ENCODE measurements at regions not wholly inside any gene's neighbourhood (a gene's known extent, or its start where the extent isn't known, plus 50 kb on each side); places are given as distances from the start of the nearest gene placed in this dataset.
"Not testable (repeated sequence)": the region's sequence is repeated elsewhere in the genome, so short reads cannot be mapped to it uniquely, and the experiment has no call there.

GRCh38 chr10:118875087-118875486 is 120.3 kb upstream of the CACUL1 start:
- no peak for DNase-seq (ENCODE audit: low read depth in 2 of 2)
- Histone ChIP-seq H3K4me3 (replicated peaks in 1 of 4; ENCODE audit: control extremely low read depth in 1 of 4, insufficient read depth in 1 of 4, low read depth in 3 of 4, low read length in 4 of 4) (no peak overlapping the region), H3K36me3 (ENCODE audit: control insufficient read depth, insufficient read depth, low read length) (no peaks in the 10 kb centered on the region), H3K4me1 (ENCODE audit: control insufficient read depth, extremely low read depth, insufficient read depth, low read length) (no peaks in the 10 kb centered on the region), H3K27me3 (ENCODE audit: control insufficient read depth, insufficient read depth, low read length) (no peaks in the 10 kb centered on the region), H3K9ac (ENCODE audit: insufficient read depth, low read length) (no peak overlapping the region), H3K4me2 (ENCODE audit: extremely low read depth, insufficient read depth, low read length) (no peak overlapping the region), H3K79me2 (ENCODE audit: control insufficient read depth, insufficient read depth, low read length) (no peaks in the 10 kb centered on the region), H3K27ac (ENCODE audit: insufficient read depth, low read length) (no peak overlapping the region), H2AFZ (ENCODE audit: low read length) (no peak overlapping the region), H4K20me1 (ENCODE audit: control insufficient read depth, extremely low read depth, insufficient read depth, low read length) (no peaks in the 10 kb centered on the region), H3K9me3 (ENCODE audit: control insufficient read depth, insufficient read depth, low read depth, low read length) (no peaks in the 10 kb centered on the region)
- TF ChIP-seq, protein P1, sequence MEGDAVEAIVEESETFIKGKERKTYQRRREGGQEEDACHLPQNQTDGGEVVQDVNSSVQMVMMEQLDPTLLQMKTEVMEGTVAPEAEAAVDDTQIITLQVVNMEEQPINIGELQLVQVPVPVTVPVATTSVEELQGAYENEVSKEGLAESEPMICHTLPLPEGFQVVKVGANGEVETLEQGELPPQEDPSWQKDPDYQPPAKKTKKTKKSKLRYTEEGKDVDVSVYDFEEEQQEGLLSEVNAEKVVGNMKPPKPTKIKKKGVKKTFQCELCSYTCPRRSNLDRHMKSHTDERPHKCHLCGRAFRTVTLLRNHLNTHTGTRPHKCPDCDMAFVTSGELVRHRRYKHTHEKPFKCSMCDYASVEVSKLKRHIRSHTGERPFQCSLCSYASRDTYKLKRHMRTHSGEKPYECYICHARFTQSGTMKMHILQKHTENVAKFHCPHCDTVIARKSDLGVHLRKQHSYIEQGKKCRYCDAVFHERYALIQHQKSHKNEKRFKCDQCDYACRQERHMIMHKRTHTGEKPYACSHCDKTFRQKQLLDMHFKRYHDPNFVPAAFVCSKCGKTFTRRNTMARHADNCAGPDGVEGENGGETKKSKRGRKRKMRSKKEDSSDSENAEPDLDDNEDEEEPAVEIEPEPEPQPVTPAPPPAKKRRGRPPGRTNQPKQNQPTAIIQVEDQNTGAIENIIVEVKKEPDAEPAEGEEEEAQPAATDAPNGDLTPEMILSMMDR (conservative IDR thresholded peaks at IDR 0.05 in 1 of 2, IDR thresholded peaks at IDR 0.05 in 1 of 2; ENCODE audit: low read depth in 1 of 2, low read length in 2 of 2) = no peak
- TF ChIP-seq EZH2 (IDR thresholded peaks at IDR 0.05; ENCODE audit: low read length, missing control alignments) = no peak

- no peak overlapping the region for H3K27ac ChIP-seq (ENCODE audit: insufficient read depth, low read length)
- no peaks in the 10 kb centered on the region for H3K4me1 ChIP-seq (ENCODE audit: control insufficient read depth, extremely low read depth, insufficient read depth, low read length)
- H3K4me3 ChIP-seq (replicated peaks in 1 of 4; ENCODE audit: control extremely low read depth in 1 of 4, insufficient read depth in 1 of 4, low read depth in 3 of 4, low read length in 4 of 4) = no peak overlapping the region
- no peak overlapping the region for H3K9ac ChIP-seq (ENCODE audit: insufficient read depth, low read length)
- H4K20me1 ChIP-seq (ENCODE audit: control insufficient read depth, extremely low read depth, insufficient read depth, low read length) = no peaks in the 10 kb centered on the region
- H3K79me2 ChIP-seq (ENCODE audit: control insufficient read depth, insufficient read depth, low read length) = no peaks in the 10 kb centered on the region
- no peak for TF ChIP-seq EZH2 (IDR thresholded peaks at IDR 0.05; ENCODE audit: low read length, missing control alignments)
- TF ChIP-seq, protein P1 (conservative IDR thresholded peaks at IDR 0.05 in 1 of 2, IDR thresholded peaks at IDR 0.05 in 1 of 2; ENCODE audit: low read depth in 1 of 2, low read length in 2 of 2) = no peak
- no peak overlapping the region for H3K4me2 ChIP-seq (ENCODE audit: extremely low read depth, insufficient read depth, low read length)
- no peak for DNase-seq (ENCODE audit: low read depth in 2 of 2)
- H3K36me3 ChIP-seq (ENCODE audit: control insufficient read depth, insufficient read depth, low read length) = no peaks in the 10 kb centered on the region
- no peak overlapping the region for H2AFZ ChIP-seq (ENCODE audit: low read length)
- no peaks in the 10 kb centered on the region for H3K27me3 ChIP-seq (ENCODE audit: control insufficient read depth, insufficient read depth, low read length)
- H3K9me3 ChIP-seq (ENCODE audit: control insufficient read depth, insufficient read depth, low read depth, low read length) = no peaks in the 10 kb centered on the region
Measured at GRCh38 chr10:118882741-118883140, 128.0 kb upstream of the CACUL1 start.

DNA sequence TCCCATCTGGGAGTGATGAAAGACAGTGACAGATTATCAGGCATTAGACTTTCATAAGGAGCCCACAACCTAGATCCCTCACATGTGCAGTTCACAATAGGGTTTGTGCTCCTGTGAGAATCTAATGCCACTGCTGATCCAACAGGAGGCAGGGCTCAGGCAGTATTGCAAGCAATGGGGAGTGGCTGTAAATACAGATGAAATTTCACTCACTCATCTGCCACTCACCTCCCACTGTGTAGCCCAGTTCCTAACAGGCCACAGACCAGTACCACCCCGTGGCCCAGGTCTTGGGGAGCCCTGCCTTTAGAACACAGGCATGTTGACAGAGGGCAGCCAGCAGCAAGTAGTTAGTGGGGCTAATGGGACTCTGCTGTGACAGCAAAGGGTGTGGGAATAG is 137.3 kb upstream of the NANOS1 start:
- no peaks in the 10 kb centered on the region for H3K4me1 ChIP-seq (ENCODE audit: control insufficient read depth, extremely low read depth, insufficient read depth, low read length)
- H3K27me3 ChIP-seq (ENCODE audit: control insufficient read depth, insufficient read depth, low read length) = no peaks in the 10 kb centered on the region
- no peak overlapping the region for H3K4me3 ChIP-seq (replicated peaks in 1 of 4; ENCODE audit: control extremely low read depth in 1 of 4, insufficient read depth in 1 of 4, low read depth in 3 of 4, low read length in 4 of 4)
- no peak overlapping the region for H3K9ac ChIP-seq (ENCODE audit: insufficient read depth, low read length)
- H2AFZ ChIP-seq (ENCODE audit: low read length) = no peak overlapping the region
- H4K20me1 ChIP-seq (ENCODE audit: control insufficient read depth, extremely low read depth, insufficient read depth, low read length) = no peaks in the 10 kb centered on the region
- no peak overlapping the region for H3K27ac ChIP-seq (ENCODE audit: insufficient read depth, low read length)
- H3K36me3 ChIP-seq (ENCODE audit: control insufficient read depth, insufficient read depth, low read length) = no peaks in the 10 kb centered on the region
- no peak for TF ChIP-seq EZH2 (IDR thresholded peaks at IDR 0.05; ENCODE audit: low read length, missing control alignments)
- TF ChIP-seq, protein P1 (conservative IDR thresholded peaks at IDR 0.05 in 1 of 2, IDR thresholded peaks at IDR 0.05 in 1 of 2; ENCODE audit: low read depth in 1 of 2, low read length in 2 of 2) = no peak
- no peak overlapping the region for H3K4me2 ChIP-seq (ENCODE audit: extremely low read depth, insufficient read depth, low read length)
- no peaks in the 10 kb centered on the region for H3K79me2 ChIP-seq (ENCODE audit: control insufficient read depth, insufficient read depth, low read length)
- H3K9me3 ChIP-seq (ENCODE audit: control insufficient read depth, insufficient read depth, low read depth, low read length) = no peaks in the 10 kb centered on the region
- DNase-seq (ENCODE audit: low read depth in 2 of 2) = no peak

GRCh38 chr10:118894891-118895290 is 134.6 kb upstream of the NANOS1 start:
- H3K9ac ChIP-seq (ENCODE audit: insufficient read depth, low read length); H2AFZ ChIP-seq (ENCODE audit: low read length); H3K4me2 ChIP-seq (ENCODE audit: extremely low read depth, insufficient read depth, low read length); H3K27ac ChIP-seq (ENCODE audit: insufficient read depth, low read length); H3K36me3 ChIP-seq (ENCODE audit: control insufficient read depth, insufficient read depth, low read length); H3K4me3 ChIP-seq (replicated peaks in 1 of 4; ENCODE audit: control extremely low read depth in 1 of 4, insufficient read depth in 1 of 4, low read depth in 3 of 4, low read length in 4 of 4); DNase-seq (ENCODE audit: low read depth in 2 of 2); H3K27me3 ChIP-seq (ENCODE audit: control insufficient read depth, insufficient read depth, low read length); H3K9me3 ChIP-seq (ENCODE audit: control insufficient read depth, insufficient read depth, low read depth, low read length); H3K79me2 ChIP-seq (ENCODE audit: control insufficient read depth, insufficient read depth, low read length); H3K4me1 ChIP-seq (ENCODE audit: control insufficient read depth, extremely low read depth, insufficient read depth, low read length); H4K20me1 ChIP-seq (ENCODE audit: control insufficient read depth, extremely low read depth, insufficient read depth, low read length): not testable (repeated sequence)

Data from fibroblast of lung (primary cell).